SU-DHL-6 (cell line): ENCODE measurements at regions not wholly inside any gene's neighbourhood (a gene's known extent, or its start where the extent isn't known, plus 50 kb on each side); places are given as distances from the start of the nearest gene placed in this dataset.

Experiments
- H2AFZ ChIP-seq: fragments of 200-600 bp; sonication (generic); 2 replicates; pipeline ENCODE4 v1.6.1; 2014; ENCODE audit warnings: low read depth, mild to moderate bottlenecking, moderate library complexity, mixed read lengths, antibody characterized with exemption, low read length; ENCODE audit not compliant: severe bottlenecking
- H3F3A ChIP-seq: fragments of 200-600 bp; shearing (Covaris generic); 2 replicates; pipeline ENCODE4 v1.6.0; 2016; ENCODE audit warnings: antibody characterized with exemption, mild to moderate bottlenecking; ENCODE audit not compliant: insufficient read depth
- H3K27ac ChIP-seq: fragments of 200-600 bp; sonication (generic); 2 replicates; pipeline ENCODE4 v1.5.1; 2016; ENCODE audit warnings: low read depth, mild to moderate bottlenecking, low read length, moderate library complexity, mixed read lengths
- H3K27me3 ChIP-seq: fragments of 200-600 bp; sonication (generic), shearing (Covaris generic); 2 replicates; pipeline ENCODE4 v1.6.0; 2014; ENCODE audit warnings: mild to moderate bottlenecking, low read length
- H3K36me3 ChIP-seq: fragments of 200-600 bp; sonication (generic); 2 replicates; pipeline ENCODE4 v1.6.1; 2014; ENCODE audit warnings: mild to moderate bottlenecking, low read length, mixed read lengths
- H3K4me2 ChIP-seq: fragments of 300-600, 200-600 bp; shearing (Covaris generic), sonication (generic); 2 replicates; pipeline ENCODE4 v1.6.0; 2014; ENCODE audit warnings: low read length, low read depth, mild to moderate bottlenecking; ENCODE audit not compliant: poor library complexity, severe bottlenecking
- H3K4me3 ChIP-seq: fragments of 200-600 bp; sonication (generic); 2 replicates; pipeline ENCODE4 v1.5.1; 2014; ENCODE audit warnings: antibody characterized with exemption, low read length, mild to moderate bottlenecking, mixed read lengths; ENCODE audit not compliant: insufficient read depth, poor library complexity, severe bottlenecking
- H3K79me2 ChIP-seq: fragments of 200-600 bp; sonication (generic); 2 replicates; pipeline ENCODE4 v1.6.1; 2014; ENCODE audit warnings: mild to moderate bottlenecking, low read length, moderate library complexity; ENCODE audit not compliant: insufficient read depth
- H3K9ac ChIP-seq: fragments of 200-600 bp; sonication (generic); 2 replicates; pipeline ENCODE4 v1.7.0; 2014; ENCODE audit warnings: mild to moderate bottlenecking, low read length
- H3K9me2 ChIP-seq: fragments of 200-600 bp; sonication (generic); replicated peaks from 2 replicates; pipeline ENCODE4 v1.6.1; 2014; ENCODE audit warnings: low read length; ENCODE audit not compliant: insufficient read depth
- H3K9me3 ChIP-seq: fragments of 200-600 bp; sonication (generic); 2 replicates; pipeline ENCODE4 v1.6.1; 2014; ENCODE audit warnings: low read length, mixed read lengths; ENCODE audit not compliant: insufficient read depth
- H4K20me1 ChIP-seq: fragments of 200-600 bp; sonication (generic); 2 replicates; pipeline ENCODE4 v1.6.1; 2014; ENCODE audit warnings: low read depth, mild to moderate bottlenecking, antibody characterized with exemption, low read length, moderate library complexity, mixed read lengths
- EZH2phosphoT487 ChIP-seq: fragments of 200-600 bp; sonication (generic), shearing (Covaris generic); conservative IDR thresholded peaks from 2 replicates; pipeline ENCODE4 v1.6.1; 2018; ENCODE audit warnings: mild to moderate bottlenecking, antibody characterized with exemption, low read length, moderate library complexity, mixed read lengths
- TF ChIP-seq, protein P1 (sequence below): fragments of 200-600 bp; sonication (generic); IDR thresholded peaks from one replicate; pipeline ENCODE4 v1.5.1; 2017; ENCODE audit warnings: antibody characterized with exemption, mild to moderate bottlenecking, low read length, moderate library complexity; ENCODE audit not compliant: insufficient read depth, poor library complexity, severe bottlenecking

DNA sequence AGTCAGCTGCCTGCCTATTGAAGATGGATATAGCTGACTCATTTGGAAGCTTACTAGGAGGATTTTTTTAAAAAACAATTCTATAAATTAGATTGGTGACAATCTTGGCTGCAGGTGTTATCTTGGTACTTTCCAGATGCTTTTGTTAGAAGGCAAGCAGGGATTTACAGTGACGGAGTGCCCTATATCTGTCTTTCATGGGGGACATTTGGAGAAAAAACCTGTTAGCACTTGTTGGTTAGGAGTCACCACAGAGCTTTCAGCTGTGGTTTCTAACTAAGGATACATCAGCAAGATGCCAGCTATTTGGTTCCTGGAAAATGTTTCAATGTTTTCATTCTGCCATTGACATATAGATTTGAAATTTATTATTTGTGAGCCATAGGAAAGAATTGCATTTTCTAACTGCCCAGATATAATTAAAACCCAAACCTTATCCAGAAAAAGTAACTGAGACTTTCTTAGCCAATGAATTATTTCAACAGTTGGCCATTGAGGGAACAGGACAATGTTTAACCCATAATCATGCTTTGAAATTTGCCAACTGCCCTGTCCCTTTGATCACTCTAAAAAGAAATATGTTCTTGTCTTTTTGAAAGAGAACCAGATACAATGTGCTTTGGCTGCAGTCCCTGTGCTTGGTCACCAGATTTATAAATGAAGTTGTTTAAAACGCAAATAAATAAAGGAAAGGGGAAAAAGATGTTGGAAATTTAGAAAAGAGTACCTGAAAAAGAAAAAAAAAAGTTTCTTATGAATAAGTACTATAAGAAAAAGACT is 761.0 kb upstream of the CXADR start:
- H2AFZ ChIP-seq = no peak overlapping the region
- H3F3A ChIP-seq = no peaks in the 10 kb centered on the region
- H3K79me2 ChIP-seq = no peaks in the 10 kb centered on the region
- H3K9ac ChIP-seq = no peak overlapping the region
- H3K27me3 ChIP-seq = no peaks in the 10 kb centered on the region
- H3K9me3 ChIP-seq = no peaks in the 10 kb centered on the region; the same call in 1 of the 2 replicates
- no peaks in the 10 kb centered on the region for H3K9me2 ChIP-seq
- no peaks in the 10 kb centered on the region for H4K20me1 ChIP-seq
- no peak overlapping the region for H3K4me3 ChIP-seq
- TF ChIP-seq, protein P1, sequence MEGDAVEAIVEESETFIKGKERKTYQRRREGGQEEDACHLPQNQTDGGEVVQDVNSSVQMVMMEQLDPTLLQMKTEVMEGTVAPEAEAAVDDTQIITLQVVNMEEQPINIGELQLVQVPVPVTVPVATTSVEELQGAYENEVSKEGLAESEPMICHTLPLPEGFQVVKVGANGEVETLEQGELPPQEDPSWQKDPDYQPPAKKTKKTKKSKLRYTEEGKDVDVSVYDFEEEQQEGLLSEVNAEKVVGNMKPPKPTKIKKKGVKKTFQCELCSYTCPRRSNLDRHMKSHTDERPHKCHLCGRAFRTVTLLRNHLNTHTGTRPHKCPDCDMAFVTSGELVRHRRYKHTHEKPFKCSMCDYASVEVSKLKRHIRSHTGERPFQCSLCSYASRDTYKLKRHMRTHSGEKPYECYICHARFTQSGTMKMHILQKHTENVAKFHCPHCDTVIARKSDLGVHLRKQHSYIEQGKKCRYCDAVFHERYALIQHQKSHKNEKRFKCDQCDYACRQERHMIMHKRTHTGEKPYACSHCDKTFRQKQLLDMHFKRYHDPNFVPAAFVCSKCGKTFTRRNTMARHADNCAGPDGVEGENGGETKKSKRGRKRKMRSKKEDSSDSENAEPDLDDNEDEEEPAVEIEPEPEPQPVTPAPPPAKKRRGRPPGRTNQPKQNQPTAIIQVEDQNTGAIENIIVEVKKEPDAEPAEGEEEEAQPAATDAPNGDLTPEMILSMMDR = no peak
- no peak for TF ChIP-seq EZH2phosphoT487
- H3K36me3 ChIP-seq = no peaks in the 10 kb centered on the region
- no peak overlapping the region for H3K4me2 ChIP-seq
- no peak overlapping the region for H3K27ac ChIP-seq

DNA sequence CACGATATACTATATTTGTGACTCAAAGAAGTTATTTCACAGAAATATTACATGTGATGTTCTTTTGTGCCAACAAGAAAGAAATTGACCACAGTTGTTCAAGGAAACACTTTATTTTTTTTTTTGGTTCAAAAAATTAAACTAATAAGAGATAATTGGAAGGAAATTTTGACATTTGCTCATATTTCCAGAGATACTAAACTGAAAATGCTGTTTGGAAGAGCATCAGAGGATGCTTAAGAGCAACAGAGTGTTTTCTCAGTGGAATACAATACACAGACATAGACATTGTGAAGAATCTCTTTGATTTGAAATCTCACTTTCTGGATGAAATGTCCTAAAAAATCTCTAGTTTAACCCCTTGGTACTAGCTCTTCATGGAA is 760.4 kb upstream of the CXADR start:
- Histone ChIP-seq H3K9me2 (no peaks in the 10 kb centered on the region), H2AFZ (no peak overlapping the region), H4K20me1 (no peaks in the 10 kb centered on the region), H3K9me3 (no peaks in the 10 kb centered on the region; the same call in 1 of the 2 replicates), H3K27me3 (no peaks in the 10 kb centered on the region), H3K27ac (no peak overlapping the region), H3K79me2 (no peaks in the 10 kb centered on the region), H3K4me3 (no peak overlapping the region), H3K4me2 (no peak overlapping the region), H3K36me3 (no peaks in the 10 kb centered on the region), H3K9ac (no peak overlapping the region), H3F3A (no peaks in the 10 kb centered on the region)
- TF ChIP-seq, protein P1 = no peak
- TF ChIP-seq EZH2phosphoT487 = no peak

DNA sequence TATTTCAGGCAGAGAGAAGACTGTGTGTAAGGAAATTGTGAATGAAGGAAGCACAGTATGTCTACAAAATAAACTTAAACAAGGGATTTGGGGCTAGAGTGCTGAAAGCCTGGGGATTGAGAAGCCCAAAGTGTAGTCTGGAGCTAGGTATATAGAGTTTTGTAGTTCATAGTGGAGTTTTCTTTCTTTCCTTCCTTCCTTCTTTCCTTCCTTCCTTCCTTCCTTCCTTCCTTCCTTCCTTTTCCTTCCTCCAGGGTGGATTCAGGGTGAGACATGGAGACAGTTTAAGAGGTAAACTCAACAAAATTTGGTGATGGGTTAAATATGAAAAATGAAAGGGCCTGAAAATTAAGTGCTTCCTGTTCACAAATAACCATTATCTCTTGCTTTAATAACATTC is 757.8 kb upstream of the CXADR start:
- no peak overlapping the region for H3K27ac ChIP-seq

More for the DNA sequence above, 757.8 kb upstream of the CXADR start:
- H3K9ac ChIP-seq = no peak overlapping the region
- no peaks in the 10 kb centered on the region for H3K36me3 ChIP-seq
- no peaks in the 10 kb centered on the region for H3K9me2 ChIP-seq
- H3K4me2 ChIP-seq = no peak overlapping the region
- TF ChIP-seq, protein P1 = no peak
- TF ChIP-seq EZH2phosphoT487 = no peak
- H3K79me2 ChIP-seq = no peaks in the 10 kb centered on the region
- H3K4me3 ChIP-seq = no peak overlapping the region
- no peaks in the 10 kb centered on the region for H3K27me3 ChIP-seq
- no peaks in the 10 kb centered on the region; the same call in 1 of the 2 replicates for H3K9me3 ChIP-seq
- H3F3A ChIP-seq = no peaks in the 10 kb centered on the region
- no peaks in the 10 kb centered on the region for H4K20me1 ChIP-seq
- no peak overlapping the region for H2AFZ ChIP-seq
